ENCODE measurements at regions not wholly inside any gene's neighbourhood (a gene's known extent, or its start where the extent isn't known, plus 50 kb on each side); places are given as distances from the start of the nearest gene placed in this dataset.
A peak's percentile ranks its signal among the peaks of the same experiment; 100 is the strongest.

GRCh38 chr10:43318456-43318855 lies 51.6 kb upstream of the RASGEF1A start (continued):
- TF ChIP-seq ZBTB33 (IDR thresholded peaks at IDR 0.05; ENCODE audit: extremely low read depth, insufficient replicate concordance, low read length): no peak
- TF ChIP-seq TCF7L2 (IDR thresholded peaks at IDR 0.05; ENCODE audit: borderline replicate concordance, extremely low read depth, insufficient read depth, insufficient read length): no peak
- TF ChIP-seq ZFX (IDR thresholded peaks at IDR 0.05): no peak
- no peak for TF ChIP-seq CBX3 (IDR thresholded peaks at IDR 0.05; ENCODE audit: low read depth)
- TF ChIP-seq JUND (IDR thresholded peaks at IDR 0.05): no peak
- no peak for TF ChIP-seq FOSL1 (IDR thresholded peaks at IDR 0.05; ENCODE audit: low read depth)
- no peak for TF ChIP-seq CEBPB (IDR thresholded peaks at IDR 0.05; ENCODE audit: low read depth)
- TF ChIP-seq EGR1 (IDR thresholded peaks at IDR 0.05; ENCODE audit: low read depth): no peak
- no peak for TF ChIP-seq ZNF274 (IDR thresholded peaks at IDR 0.05; ENCODE audit: low read depth, low read length)
- no peak for TF ChIP-seq SP1 (IDR thresholded peaks at IDR 0.05; ENCODE audit: low read depth)
- no peak for TF ChIP-seq POLR2AphosphoS5 (IDR thresholded peaks at IDR 0.05; ENCODE audit: low read depth, low read length)

- Histone ChIP-seq H3K27ac (ENCODE audit: low read depth, low read length) (no peak overlapping the region), H4K20me1 (ENCODE audit: insufficient read depth) (no peaks in the 10 kb centered on the region), H3K9ac (ENCODE audit: low read length) (no peak overlapping the region), H3K79me2 (ENCODE audit: insufficient read depth, low read length) (no peaks in the 10 kb centered on the region), H3K4me1 (ENCODE audit: control insufficient read depth in 1 of 2, insufficient read depth in 2 of 2, low read length in 2 of 2) (peaks cover 0 to 21% of the 10 kb centered on the region in 2 experiments; a peak in 2 of 4 replicates), H3K36me3 (ENCODE audit: control insufficient read depth in 1 of 2, insufficient read depth in 2 of 2, low read length in 2 of 2) (no peaks in the 10 kb centered on the region), H3K4me3 (replicated peaks in 1 of 2; ENCODE audit: low read depth in 1 of 2, low read length in 2 of 2) (no peak overlapping the region), H3K9me3 (ENCODE audit: control insufficient read depth in 1 of 2, insufficient read depth in 1 of 2, low read depth in 1 of 2, low read length in 2 of 2) (no peaks in the 10 kb centered on the region), H3K4me2 (ENCODE audit: low read length) (no peak overlapping the region), H3K27me3 (ENCODE audit: insufficient read depth, low read length) (no peaks in the 10 kb centered on the region), H2AFZ (ENCODE audit: low read depth, low read length, poor library complexity, severe bottlenecking) (no peak overlapping the region), H3K9me2 (ENCODE audit: insufficient read depth) (no peaks in the 10 kb centered on the region)
- DNase-seq (ENCODE audit: low read depth, low spot score) (no peak), ATAC-seq (0 out of 2 replicates have a peak, but pooled peaks have one; percentile 37)
- BruUV-seq (replicated peaks): no TSS peak
- POLR2A ChIA-PET: no interaction called here
- TF ChIP-seq CTCF (IDR thresholded peaks at IDR 0.05 in 2 of 3, conservative IDR thresholded peaks at IDR 0.05 in 1 of 3; ENCODE audit: borderline replicate concordance in 1 of 3, insufficient read depth in 1 of 3, low read depth in 2 of 3, low read length in 2 of 3): no peak
- no peak for TF ChIP-seq REST (IDR thresholded peaks at IDR 0.05; ENCODE audit: low read depth)
- peak; percentile 67 for TF ChIP-seq MAX (IDR thresholded peaks at IDR 0.05)
- TF ChIP-seq TCF7L2 (IDR thresholded peaks at IDR 0.05; ENCODE audit: borderline replicate concordance, extremely low read depth, insufficient read depth, insufficient read length): no peak
- RAD21 ChIA-PET (ENCODE audit: low non-redundant PET in 1 of 2, low total read pairs in 2 of 2, uncharacterized antibody in 2 of 2, unreplicated experiment in 2 of 2): no interaction called here
- intact Hi-C loops (cut with micrococcal nuclease): no loop called here
- CTCF ChIA-PET: no interaction called here
These were observed 50.6 kb upstream of the RASGEF1A start for GRCh38 chr10:43317422-43317821.

Data from HCT116 (cell line).